Neuron (in vitro differentiated cells): ENCODE measurements at regions not wholly inside any gene's neighbourhood (a gene's known extent, or its start where the extent isn't known, plus 50 kb on each side); places are given as distances from the start of the nearest gene placed in this dataset.

ENCODE experiments used
- H2AFZ ChIP-seq: one replicate; pipeline ENCODE4 v1.6.1; 2013; ENCODE audit warnings: low read depth, mild to moderate bottlenecking, inconsistent platforms, low read length, moderate library complexity
- H3K27me3 ChIP-seq: one replicate; pipeline ENCODE4 v1.6.1; 2013; ENCODE audit warnings: low read length; ENCODE audit not compliant: insufficient read depth
- H3K36me3 ChIP-seq: one replicate; pipeline ENCODE4 v1.6.1; 2013; ENCODE audit warnings: low read length; ENCODE audit not compliant: insufficient read depth
- H3K4me1 ChIP-seq: one replicate; pipeline ENCODE4 v1.6.1; 2013; ENCODE audit warnings: low read length; ENCODE audit not compliant: insufficient read depth
- H3K4me3 ChIP-seq: 2 replicates; pipeline ENCODE4 v1.5.1; 2013; ENCODE audit warnings: mild to moderate bottlenecking, low read length, moderate library complexity
- H3K9me3 ChIP-seq: one replicate; pipeline ENCODE4 v1.6.1; 2013; ENCODE audit warnings: low read length

GRCh38 chr15:62218841-62219240 is 53.8 kb upstream of the C2CD4B start:
- no peaks in the 10 kb centered on the region for H3K27me3 ChIP-seq
- no peak overlapping the region for H2AFZ ChIP-seq
- no peaks in the 10 kb centered on the region for H3K36me3 ChIP-seq
- H3K4me1 ChIP-seq = no peaks in the 10 kb centered on the region
- no peak overlapping the region for H3K4me3 ChIP-seq
- peaks cover 2% of the 10 kb centered on the region for H3K9me3 ChIP-seq

- Histone ChIP-seq H2AFZ (no peak overlapping the region), H3K27me3 (no peaks in the 10 kb centered on the region), H3K9me3 (peaks cover 2% of the 10 kb centered on the region), H3K4me3 (no peak overlapping the region), H3K36me3 (no peaks in the 10 kb centered on the region), H3K4me1 (no peaks in the 10 kb centered on the region)
Observed at GRCh38 chr15:62219799-62220198, 54.7 kb upstream of the C2CD4B start.

- H3K36me3 ChIP-seq = no peaks in the 10 kb centered on the region
- no peaks in the 10 kb centered on the region for H3K4me1 ChIP-seq
- no peak overlapping the region for H2AFZ ChIP-seq
- no peak overlapping the region for H3K4me3 ChIP-seq
- H3K27me3 ChIP-seq = peaks cover 3% of the 10 kb centered on the region
- no peaks in the 10 kb centered on the region for H3K9me3 ChIP-seq
Observed at GRCh38 chr15:62223020-62223419, 57.9 kb upstream of the C2CD4B start.

DNA sequence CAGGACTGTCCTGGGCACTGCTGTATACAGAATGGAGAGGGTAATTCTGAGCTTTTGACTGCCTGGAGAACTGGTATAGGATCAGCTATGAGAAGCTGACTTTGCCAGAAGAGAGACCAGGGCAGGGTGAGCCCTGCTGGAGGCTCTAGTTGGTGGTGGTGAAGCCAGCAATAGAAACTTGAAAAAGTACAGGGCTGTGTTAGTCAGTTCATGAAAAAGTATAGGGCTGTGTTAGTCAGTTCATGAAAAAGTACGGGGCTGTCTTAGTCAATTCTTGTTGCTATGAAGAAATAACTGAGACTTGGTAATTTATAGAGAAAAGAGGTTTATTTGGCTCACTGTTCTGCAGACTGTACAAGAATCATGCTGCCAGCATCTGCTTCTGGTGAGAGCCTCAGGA is 63.5 kb upstream of the C2CD4B start:
- H3K27me3 ChIP-seq = peaks cover 3% of the 10 kb centered on the region
- H3K4me1 ChIP-seq = no peaks in the 10 kb centered on the region
- H3K9me3 ChIP-seq = no peaks in the 10 kb centered on the region

GRCh38 chr15:62231856-62232255 is 66.8 kb upstream of the C2CD4B start:
- no peak overlapping the region for H2AFZ ChIP-seq
- no peaks in the 10 kb centered on the region for H3K27me3 ChIP-seq
- H3K9me3 ChIP-seq = no peaks in the 10 kb centered on the region
- H3K36me3 ChIP-seq = no peaks in the 10 kb centered on the region
- no peak overlapping the region for H3K4me3 ChIP-seq
- no peaks in the 10 kb centered on the region for H3K4me1 ChIP-seq

More for the DNA sequence above, 63.5 kb upstream of the C2CD4B start:
- no peak overlapping the region for H2AFZ ChIP-seq
- H3K4me3 ChIP-seq = no peak overlapping the region
- no peaks in the 10 kb centered on the region for H3K36me3 ChIP-seq

- Histone ChIP-seq H3K9me3 (no peaks in the 10 kb centered on the region), H3K4me3 (no peak overlapping the region), H3K4me1 (no peaks in the 10 kb centered on the region), H3K36me3 (no peaks in the 10 kb centered on the region), H3K27me3 (no peaks in the 10 kb centered on the region), H2AFZ (no peak overlapping the region)
Observed at GRCh38 chr15:62240121-62241096, 75.3 kb upstream of the C2CD4B start.

- H3K4me1 ChIP-seq = no peaks in the 10 kb centered on the region
- H2AFZ ChIP-seq = no peak overlapping the region
- H3K27me3 ChIP-seq = no peaks in the 10 kb centered on the region
- H3K9me3 ChIP-seq = no peaks in the 10 kb centered on the region
- no peak overlapping the region for H3K4me3 ChIP-seq
- no peaks in the 10 kb centered on the region for H3K36me3 ChIP-seq
Observed at GRCh38 chr15:62241135-62241770, 76.2 kb upstream of the C2CD4B start.

- Histone ChIP-seq H3K4me1 (no peaks in the 10 kb centered on the region), H3K27me3 (no peaks in the 10 kb centered on the region), H3K9me3 (no peaks in the 10 kb centered on the region), H3K36me3 (no peaks in the 10 kb centered on the region), H2AFZ (no peak overlapping the region), H3K4me3 (no peak overlapping the region)
Observed at GRCh38 chr15:62242999-62243398, 77.9 kb upstream of the C2CD4B start.

DNA sequence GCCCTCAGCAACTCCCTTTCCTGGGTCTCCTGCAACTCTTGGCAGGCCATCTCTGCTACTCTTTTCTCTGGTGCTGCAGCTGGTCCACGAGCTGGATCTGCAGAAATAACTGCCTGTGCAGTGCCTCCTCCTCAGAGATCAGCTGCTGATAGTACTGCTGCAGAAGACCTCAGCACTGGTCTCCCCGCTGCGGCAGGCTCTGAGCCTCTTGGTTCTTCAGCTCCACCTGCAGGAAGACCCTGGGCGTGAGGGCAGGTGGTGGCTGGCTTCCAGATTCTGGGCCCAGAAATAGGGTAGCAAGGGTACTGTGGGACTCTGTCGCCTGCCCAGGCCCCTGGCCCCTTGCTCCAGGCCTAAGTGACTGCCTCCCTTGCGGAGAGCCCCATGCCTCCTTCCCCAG is 79.7 kb upstream of the C2CD4B start:
- no peak overlapping the region for H2AFZ ChIP-seq
- H3K27me3 ChIP-seq = no peaks in the 10 kb centered on the region
- peaks cover 3% of the 10 kb centered on the region for H3K4me1 ChIP-seq
- no peaks in the 10 kb centered on the region for H3K36me3 ChIP-seq
- H3K4me3 ChIP-seq = no peak overlapping the region
- H3K9me3 ChIP-seq = no peaks in the 10 kb centered on the region

GRCh38 chr15:62248277-62248984 is 83.3 kb upstream of the C2CD4B start:
- no peaks in the 10 kb centered on the region for H3K27me3 ChIP-seq
- H2AFZ ChIP-seq = no peak overlapping the region
- H3K4me1 ChIP-seq = peaks cover 3% of the 10 kb centered on the region
- H3K4me3 ChIP-seq = no peak overlapping the region
- H3K36me3 ChIP-seq = no peaks in the 10 kb centered on the region
- no peaks in the 10 kb centered on the region for H3K9me3 ChIP-seq

GRCh38 chr15:62249501-62249900 is 84.4 kb upstream of the C2CD4B start:
- Histone ChIP-seq H3K4me3 (no peak overlapping the region), H3K36me3 (no peaks in the 10 kb centered on the region), H3K4me1 (peaks cover 3% of the 10 kb centered on the region), H2AFZ (no peak overlapping the region), H3K27me3 (no peaks in the 10 kb centered on the region), H3K9me3 (no peaks in the 10 kb centered on the region)

DNA sequence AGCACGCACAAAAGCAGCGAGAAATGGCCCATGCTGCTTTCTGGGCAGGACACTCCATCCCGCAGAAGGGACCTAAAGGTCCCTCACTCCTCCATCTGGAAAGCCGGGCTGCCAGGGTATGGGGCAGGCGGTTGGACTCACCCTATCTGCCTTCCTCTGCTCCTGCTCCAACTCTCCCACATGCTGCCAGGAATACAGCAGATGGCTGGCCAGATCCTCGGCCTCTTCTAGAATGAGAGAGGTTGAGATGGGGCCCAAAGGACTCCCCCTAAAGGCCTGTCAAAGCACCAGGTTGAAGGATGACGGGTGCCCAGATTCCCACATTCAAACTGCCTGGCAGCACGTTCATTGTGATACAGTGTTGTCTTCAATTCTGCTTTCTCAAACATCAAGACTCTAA is 85.1 kb upstream of the C2CD4B start:
- H3K27me3 ChIP-seq = no peaks in the 10 kb centered on the region
- no peak overlapping the region for H3K4me3 ChIP-seq
- no peak overlapping the region for H2AFZ ChIP-seq
- H3K4me1 ChIP-seq = peaks cover 3% of the 10 kb centered on the region
- H3K9me3 ChIP-seq = no peaks in the 10 kb centered on the region
- H3K36me3 ChIP-seq = no peaks in the 10 kb centered on the region

DNA sequence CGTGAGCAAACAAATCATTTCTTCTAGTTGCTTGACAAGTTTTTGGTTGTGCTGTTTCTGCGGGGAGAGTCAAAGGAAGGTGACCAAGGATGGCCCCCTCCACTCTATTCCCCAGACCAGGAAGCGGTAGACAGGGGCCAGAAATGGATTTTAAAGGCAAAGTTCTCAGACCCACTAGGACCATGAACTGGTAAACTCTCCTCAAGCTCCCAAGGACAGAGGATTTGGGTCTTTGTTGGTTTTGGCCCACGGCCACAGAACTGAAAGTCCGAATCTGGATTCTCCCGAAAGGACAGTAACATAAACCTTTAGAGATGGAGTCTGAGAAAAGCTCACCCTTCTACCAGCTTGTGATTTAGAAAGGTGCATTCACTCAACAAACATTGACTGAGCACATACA is 85.9 kb upstream of the C2CD4B start:
- Histone ChIP-seq H3K36me3 (no peaks in the 10 kb centered on the region), H2AFZ (no peak overlapping the region), H3K9me3 (no peaks in the 10 kb centered on the region), H3K4me3 (no peak overlapping the region), H3K27me3 (no peaks in the 10 kb centered on the region), H3K4me1 (peaks cover 3% of the 10 kb centered on the region)
